ENCODE measurements at regions not wholly inside any gene's neighbourhood (a gene's known extent, or its start where the extent isn't known, plus 50 kb on each side); places are given as distances from the start of the nearest gene placed in this dataset.

DNA sequence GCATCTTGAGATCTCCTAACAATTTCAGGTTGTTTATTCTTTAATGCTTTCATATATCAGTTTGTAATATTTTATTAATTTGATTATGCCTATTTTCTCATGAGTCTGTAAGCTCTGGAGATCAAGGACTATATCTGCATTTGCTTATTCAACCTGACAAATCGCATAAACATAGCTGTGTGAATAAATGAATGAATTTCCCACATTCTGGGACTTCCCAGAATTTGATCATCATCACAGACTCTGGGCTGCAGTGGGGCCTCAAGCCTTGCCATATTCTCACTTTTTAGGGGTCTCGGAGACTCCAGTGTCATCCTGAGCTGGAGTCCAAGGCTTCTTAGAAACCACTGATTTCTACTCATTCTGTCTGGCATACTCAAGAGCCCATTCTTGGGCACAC lies 180.5 kb downstream of the DAD1 start:
- Histone ChIP-seq H3K27me3 (ENCODE audit: control insufficient read depth in 1 of 2, insufficient read depth in 2 of 2, low read length in 2 of 2) (no peaks in the 10 kb centered on the region), H3K9ac (ENCODE audit: low read depth in 1 of 2, low read length in 2 of 2) (no peak overlapping the region), H3K4me3 (ENCODE audit: low read depth in 1 of 2, low read length in 2 of 2) (no peak overlapping the region), H3K9me3 (ENCODE audit: control insufficient read depth in 1 of 2, low read length in 2 of 2) (no peaks in the 10 kb centered on the region), H3K36me3 (ENCODE audit: control insufficient read depth in 1 of 2, insufficient read depth in 2 of 2, low read length in 2 of 2) (no peaks in the 10 kb centered on the region), H3K27ac (ENCODE audit: low read depth, low read length) (no peak overlapping the region), H3K4me1 (ENCODE audit: control insufficient read depth in 1 of 2, insufficient read depth in 2 of 2, low read length in 2 of 2) (no peaks in the 10 kb centered on the region)

DNA sequence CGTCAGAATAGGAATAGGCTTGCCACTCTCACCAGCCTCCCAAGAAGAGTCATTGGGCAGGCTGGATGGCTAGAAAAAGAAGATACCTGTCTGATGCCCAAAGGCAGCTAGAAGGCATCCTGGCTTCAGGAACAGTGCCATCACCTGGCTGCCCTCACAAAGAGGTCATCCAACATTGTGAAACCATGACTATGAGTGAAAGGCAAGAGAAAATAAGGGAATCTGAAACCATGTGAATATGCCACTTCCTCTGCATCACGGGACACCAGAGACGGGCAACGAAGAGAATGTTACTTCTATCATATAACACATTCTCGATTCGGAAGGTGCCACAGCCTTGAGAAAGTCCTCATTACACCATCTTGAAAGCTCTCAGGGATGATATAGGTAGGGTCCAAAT lies 182.0 kb downstream of the DAD1 start:
- Histone ChIP-seq H3K36me3 (ENCODE audit: control insufficient read depth in 1 of 2, insufficient read depth in 2 of 2, low read length in 2 of 2) (no peaks in the 10 kb centered on the region), H3K9me3 (ENCODE audit: control insufficient read depth in 1 of 2, low read length in 2 of 2) (no peaks in the 10 kb centered on the region), H3K4me1 (ENCODE audit: control insufficient read depth in 1 of 2, insufficient read depth in 2 of 2, low read length in 2 of 2) (no peaks in the 10 kb centered on the region), H3K9ac (ENCODE audit: low read depth in 1 of 2, low read length in 2 of 2) (no peak overlapping the region), H3K27ac (ENCODE audit: low read depth, low read length) (no peak overlapping the region), H3K4me3 (ENCODE audit: low read depth in 1 of 2, low read length in 2 of 2) (no peak overlapping the region), H3K27me3 (ENCODE audit: control insufficient read depth in 1 of 2, insufficient read depth in 2 of 2, low read length in 2 of 2) (no peaks in the 10 kb centered on the region)

DNA sequence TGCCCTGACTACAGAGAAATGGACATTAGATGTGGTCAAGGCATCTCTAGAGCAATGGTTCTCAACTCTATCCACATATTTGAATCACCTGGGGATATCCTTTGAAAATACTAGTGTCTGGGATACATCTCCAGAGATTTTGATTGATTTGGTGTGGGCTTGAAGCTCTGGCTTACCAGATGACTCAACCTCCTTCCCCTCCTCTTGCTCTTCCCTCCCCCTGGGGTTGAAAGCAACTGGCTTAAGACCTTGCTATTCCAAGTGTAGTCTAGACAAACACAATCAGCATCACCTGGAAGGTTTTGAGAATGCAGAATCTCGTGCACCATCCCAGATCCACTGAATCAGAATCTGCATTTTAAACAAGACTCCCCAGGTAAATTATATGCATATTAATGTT lies 183.8 kb downstream of the DAD1 start:
- no peaks in the 10 kb centered on the region for H3K4me1 ChIP-seq (ENCODE audit: control insufficient read depth in 1 of 2, insufficient read depth in 2 of 2, low read length in 2 of 2)
- H3K4me3 ChIP-seq (ENCODE audit: low read depth in 1 of 2, low read length in 2 of 2): no peak overlapping the region
- H3K27ac ChIP-seq (ENCODE audit: low read depth, low read length): no peak overlapping the region
- H3K36me3 ChIP-seq (ENCODE audit: control insufficient read depth in 1 of 2, insufficient read depth in 2 of 2, low read length in 2 of 2): no peaks in the 10 kb centered on the region
- no peaks in the 10 kb centered on the region for H3K9me3 ChIP-seq (ENCODE audit: control insufficient read depth in 1 of 2, low read length in 2 of 2)
- H3K27me3 ChIP-seq (ENCODE audit: control insufficient read depth in 1 of 2, insufficient read depth in 2 of 2, low read length in 2 of 2): no peaks in the 10 kb centered on the region
- no peak overlapping the region for H3K9ac ChIP-seq (ENCODE audit: low read depth in 1 of 2, low read length in 2 of 2)

DNA sequence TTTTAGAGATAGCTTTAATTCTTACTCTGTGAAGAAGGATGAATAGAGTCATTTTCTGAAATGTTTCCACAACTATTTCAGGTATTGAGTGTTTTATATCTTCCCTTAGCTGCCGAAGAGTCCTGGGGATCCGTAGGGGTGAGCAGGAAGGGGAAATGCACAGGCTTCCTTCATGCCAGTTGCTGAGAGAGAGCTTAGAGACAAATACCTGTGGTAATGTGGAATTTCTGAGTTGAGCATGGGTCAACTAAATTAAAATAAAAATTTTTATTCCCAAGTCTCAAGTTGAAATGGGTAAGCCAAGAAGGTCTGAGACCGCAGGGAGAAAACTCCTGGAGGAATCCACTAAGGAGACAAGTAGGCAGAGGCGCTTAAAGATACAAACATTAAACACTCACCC lies 185.7 kb downstream of the DAD1 start:
- Histone ChIP-seq H3K4me3 (ENCODE audit: low read depth in 1 of 2, low read length in 2 of 2) (no peak overlapping the region), H3K4me1 (ENCODE audit: control insufficient read depth in 1 of 2, insufficient read depth in 2 of 2, low read length in 2 of 2) (no peaks in the 10 kb centered on the region), H3K9ac (ENCODE audit: low read depth in 1 of 2, low read length in 2 of 2) (no peak overlapping the region), H3K36me3 (ENCODE audit: control insufficient read depth in 1 of 2, insufficient read depth in 2 of 2, low read length in 2 of 2) (no peaks in the 10 kb centered on the region), H3K9me3 (ENCODE audit: control insufficient read depth in 1 of 2, low read length in 2 of 2) (no peaks in the 10 kb centered on the region), H3K27me3 (ENCODE audit: control insufficient read depth in 1 of 2, insufficient read depth in 2 of 2, low read length in 2 of 2) (no peaks in the 10 kb centered on the region), H3K27ac (ENCODE audit: low read depth, low read length) (no peak overlapping the region)

DNA sequence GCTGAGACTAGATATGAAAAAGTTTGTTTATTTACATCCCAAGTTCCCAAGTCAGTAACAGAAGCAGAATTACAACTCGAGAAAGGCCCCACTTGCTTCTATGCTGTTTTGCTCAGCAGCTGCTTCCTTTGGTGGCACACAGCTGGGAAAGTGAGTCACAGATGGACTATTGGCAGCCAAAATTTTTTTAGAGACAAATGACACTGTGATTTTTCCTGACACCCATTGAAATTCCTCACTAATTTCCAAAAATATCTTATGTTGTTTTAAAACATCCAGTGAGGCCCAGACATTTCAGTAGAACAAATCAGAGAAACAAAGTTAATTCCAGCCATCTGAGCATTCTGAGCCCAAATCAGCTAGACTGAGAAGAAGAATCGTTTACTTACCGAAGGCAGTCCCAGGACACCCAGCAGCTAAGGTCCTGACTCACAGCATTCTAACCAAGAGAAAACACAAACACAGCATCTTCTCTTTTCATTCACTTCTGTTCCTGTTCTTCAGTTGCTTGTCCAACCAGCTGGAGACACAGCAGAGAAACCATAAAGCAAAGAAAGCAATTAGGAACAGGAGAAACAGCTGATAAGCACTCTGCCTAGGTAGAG lies 188.3 kb downstream of the DAD1 start:
- Histone ChIP-seq H3K9me3 (ENCODE audit: control insufficient read depth in 1 of 2, low read length in 2 of 2) (no peaks in the 10 kb centered on the region), H3K27ac (ENCODE audit: low read depth, low read length) (no peak overlapping the region), H3K4me3 (ENCODE audit: low read depth in 1 of 2, low read length in 2 of 2) (no peak overlapping the region), H3K9ac (ENCODE audit: low read depth in 1 of 2, low read length in 2 of 2) (no peak overlapping the region), H3K27me3 (ENCODE audit: control insufficient read depth in 1 of 2, insufficient read depth in 2 of 2, low read length in 2 of 2) (no peaks in the 10 kb centered on the region), H3K36me3 (ENCODE audit: control insufficient read depth in 1 of 2, insufficient read depth in 2 of 2, low read length in 2 of 2) (no peaks in the 10 kb centered on the region), H3K4me1 (ENCODE audit: control insufficient read depth in 1 of 2, insufficient read depth in 2 of 2, low read length in 2 of 2) (no peaks in the 10 kb centered on the region)

DNA sequence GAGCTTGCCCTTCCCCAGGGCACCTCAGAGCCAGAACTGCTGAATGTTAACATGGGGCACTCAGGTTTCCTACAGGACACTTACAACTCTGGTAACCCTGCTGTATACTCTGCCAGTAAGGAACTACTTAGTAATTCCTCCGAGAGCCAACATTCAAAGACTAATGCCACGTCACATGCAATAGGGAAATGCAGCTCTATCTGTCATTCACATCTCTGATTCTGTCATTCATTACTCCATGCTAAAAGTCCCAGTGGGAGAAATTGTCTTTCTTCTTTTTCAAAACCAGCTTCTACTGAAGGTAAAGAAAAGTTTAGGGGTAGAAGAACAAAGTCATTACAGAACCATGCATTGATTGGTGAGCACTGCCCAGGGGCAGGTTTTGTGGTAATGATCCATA lies 189.2 kb downstream of the DAD1 start:
- H3K36me3 ChIP-seq (ENCODE audit: control insufficient read depth in 1 of 2, insufficient read depth in 2 of 2, low read length in 2 of 2): no peaks in the 10 kb centered on the region
- no peaks in the 10 kb centered on the region for H3K4me1 ChIP-seq (ENCODE audit: control insufficient read depth in 1 of 2, insufficient read depth in 2 of 2, low read length in 2 of 2)
- H3K4me3 ChIP-seq (ENCODE audit: low read depth in 1 of 2, low read length in 2 of 2): no peak overlapping the region
- H3K27ac ChIP-seq (ENCODE audit: low read depth, low read length): no peak overlapping the region
- H3K9me3 ChIP-seq (ENCODE audit: control insufficient read depth in 1 of 2, low read length in 2 of 2): no peaks in the 10 kb centered on the region
- H3K27me3 ChIP-seq (ENCODE audit: control insufficient read depth in 1 of 2, insufficient read depth in 2 of 2, low read length in 2 of 2): no peaks in the 10 kb centered on the region
- H3K9ac ChIP-seq (ENCODE audit: low read depth in 1 of 2, low read length in 2 of 2): no peak overlapping the region

DNA sequence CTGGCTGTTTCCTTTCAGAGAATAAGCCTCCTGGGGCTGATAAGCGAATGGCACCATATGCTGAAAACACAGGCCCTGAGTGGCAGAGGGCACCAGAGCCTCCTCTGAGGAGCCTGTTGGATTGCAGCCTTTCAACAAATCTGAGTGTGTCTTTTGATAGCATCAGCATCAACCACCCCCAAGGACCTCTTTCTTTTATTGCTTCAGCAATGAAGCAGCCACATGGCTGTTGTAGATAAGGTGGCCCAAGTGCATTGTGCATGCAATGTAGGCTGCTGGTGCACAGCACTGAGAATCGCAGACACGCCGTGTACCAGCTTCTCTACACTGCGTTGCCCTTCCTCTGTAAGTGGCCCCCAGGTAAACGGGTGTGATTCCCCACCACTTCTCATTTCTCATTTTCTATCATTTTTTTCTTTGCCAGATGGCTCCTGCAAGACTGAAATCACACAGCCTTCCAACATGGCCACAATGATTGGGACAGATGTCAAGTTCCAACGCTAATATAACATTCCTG lies 191.7 kb downstream of the DAD1 start:
- no peak overlapping the region for H3K27ac ChIP-seq (ENCODE audit: low read depth, low read length)
- H3K4me3 ChIP-seq (ENCODE audit: low read depth in 1 of 2, low read length in 2 of 2): no peak overlapping the region
- no peaks in the 10 kb centered on the region for H3K36me3 ChIP-seq (ENCODE audit: control insufficient read depth in 1 of 2, insufficient read depth in 2 of 2, low read length in 2 of 2)
- H3K9ac ChIP-seq (ENCODE audit: low read depth in 1 of 2, low read length in 2 of 2): no peak overlapping the region
- no peaks in the 10 kb centered on the region for H3K27me3 ChIP-seq (ENCODE audit: control insufficient read depth in 1 of 2, insufficient read depth in 2 of 2, low read length in 2 of 2)
- H3K9me3 ChIP-seq (ENCODE audit: control insufficient read depth in 1 of 2, low read length in 2 of 2): no peaks in the 10 kb centered on the region
- no peaks in the 10 kb centered on the region for H3K4me1 ChIP-seq (ENCODE audit: control insufficient read depth in 1 of 2, insufficient read depth in 2 of 2, low read length in 2 of 2)

DNA sequence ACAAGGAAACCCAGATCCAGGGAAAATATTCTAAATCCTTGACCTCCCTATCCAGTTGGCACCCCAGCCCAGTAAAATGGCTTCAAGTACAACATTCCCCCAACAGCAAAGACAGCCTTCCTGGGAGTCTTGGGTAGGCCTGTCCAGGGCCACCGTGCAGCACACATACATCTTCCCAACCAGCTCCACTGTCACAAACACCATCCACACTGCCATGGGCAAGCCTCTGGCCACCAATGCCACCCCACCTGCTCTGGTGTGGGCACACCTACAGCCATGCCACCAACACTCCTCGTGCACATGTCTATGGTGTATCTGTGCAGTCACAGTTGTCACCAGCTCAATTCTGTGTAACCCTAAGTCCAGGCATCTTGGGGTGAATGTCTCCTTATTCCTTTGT lies 193.2 kb downstream of the DAD1 start:
- peaks cover 7 to 9% of the 10 kb centered on the region in 2 donors for H3K4me1 ChIP-seq (ENCODE audit: control insufficient read depth in 1 of 2, insufficient read depth in 2 of 2, low read length in 2 of 2)
- no peak overlapping the region for H3K9ac ChIP-seq (ENCODE audit: low read depth in 1 of 2, low read length in 2 of 2)
- no peaks in the 10 kb centered on the region for H3K36me3 ChIP-seq (ENCODE audit: control insufficient read depth in 1 of 2, insufficient read depth in 2 of 2, low read length in 2 of 2)
- no peaks in the 10 kb centered on the region for H3K9me3 ChIP-seq (ENCODE audit: control insufficient read depth in 1 of 2, low read length in 2 of 2)
- H3K27ac ChIP-seq (ENCODE audit: low read depth, low read length): no peak overlapping the region
- no peak overlapping the region for H3K4me3 ChIP-seq (ENCODE audit: low read depth in 1 of 2, low read length in 2 of 2)
- no peaks in the 10 kb centered on the region for H3K27me3 ChIP-seq (ENCODE audit: control insufficient read depth in 1 of 2, insufficient read depth in 2 of 2, low read length in 2 of 2)

DNA sequence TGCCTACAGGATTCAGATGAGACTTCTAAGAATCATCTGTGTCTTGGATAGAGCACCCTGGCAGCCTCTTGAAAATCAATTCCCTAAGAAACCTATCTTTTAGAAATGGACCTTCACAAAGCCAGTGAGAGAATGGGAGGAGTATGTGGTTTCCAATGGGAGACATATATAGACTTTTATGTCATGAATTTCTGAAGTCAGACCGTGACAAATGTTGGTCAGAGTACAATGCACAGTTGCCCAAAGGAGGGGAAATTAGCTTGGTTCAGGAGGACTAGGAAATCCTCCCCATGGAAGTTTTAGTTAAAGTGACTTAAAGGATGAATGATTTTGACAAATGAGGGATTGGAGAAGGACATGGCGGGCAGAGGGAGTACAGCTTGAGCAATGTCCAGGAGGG lies 194.4 kb downstream of the DAD1 start:
- Histone ChIP-seq H3K4me3 (ENCODE audit: low read depth in 1 of 2, low read length in 2 of 2) (no peak overlapping the region), H3K36me3 (ENCODE audit: control insufficient read depth in 1 of 2, insufficient read depth in 2 of 2, low read length in 2 of 2) (no peaks in the 10 kb centered on the region), H3K27me3 (ENCODE audit: control insufficient read depth in 1 of 2, insufficient read depth in 2 of 2, low read length in 2 of 2) (no peaks in the 10 kb centered on the region), H3K4me1 (ENCODE audit: control insufficient read depth in 1 of 2, insufficient read depth in 2 of 2, low read length in 2 of 2) (peaks cover 7 to 9% of the 10 kb centered on the region in 2 donors), H3K27ac (ENCODE audit: low read depth, low read length) (no peak overlapping the region), H3K9ac (ENCODE audit: low read depth in 1 of 2, low read length in 2 of 2) (no peak overlapping the region), H3K9me3 (ENCODE audit: control insufficient read depth in 1 of 2, low read length in 2 of 2) (no peaks in the 10 kb centered on the region)

DNA sequence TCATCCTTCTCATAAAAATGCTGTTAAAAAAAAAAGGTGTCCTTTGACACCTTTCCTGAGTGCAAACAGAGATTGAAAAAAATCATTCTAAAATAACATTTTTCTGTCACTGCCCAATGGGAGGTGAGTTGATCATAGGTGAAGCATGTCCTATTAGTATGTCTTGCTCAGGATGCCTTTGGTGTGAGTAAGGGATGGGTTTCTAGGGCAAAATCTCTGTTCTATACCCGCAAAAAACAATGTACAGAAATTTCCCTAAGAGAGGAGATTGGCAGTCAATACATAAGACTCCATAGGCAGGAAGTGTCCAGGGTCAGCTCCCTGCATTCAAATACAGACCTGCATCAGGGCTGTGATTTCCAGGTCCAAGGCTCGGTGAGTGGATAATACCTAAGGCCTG lies 195.2 kb downstream of the DAD1 start:
- H3K9me3 ChIP-seq (ENCODE audit: control insufficient read depth in 1 of 2, low read length in 2 of 2): no peaks in the 10 kb centered on the region
- H3K4me3 ChIP-seq (ENCODE audit: low read depth in 1 of 2, low read length in 2 of 2): no peak overlapping the region
- no peaks in the 10 kb centered on the region for H3K27me3 ChIP-seq (ENCODE audit: control insufficient read depth in 1 of 2, insufficient read depth in 2 of 2, low read length in 2 of 2)
- no peak overlapping the region for H3K27ac ChIP-seq (ENCODE audit: low read depth, low read length)
- H3K4me1 ChIP-seq (ENCODE audit: control insufficient read depth in 1 of 2, insufficient read depth in 2 of 2, low read length in 2 of 2): peaks cover 7 to 9% of the 10 kb centered on the region in 2 donors
- H3K36me3 ChIP-seq (ENCODE audit: control insufficient read depth in 1 of 2, insufficient read depth in 2 of 2, low read length in 2 of 2): no peaks in the 10 kb centered on the region
- H3K9ac ChIP-seq (ENCODE audit: low read depth in 1 of 2, low read length in 2 of 2): no peak overlapping the region

Measured in duodenal mucosa (tissue), 2 donors.